ENCODE measurements at regions not wholly inside any gene's neighbourhood (a gene's known extent, or its start where the extent isn't known, plus 50 kb on each side); places are given as distances from the start of the nearest gene placed in this dataset.

GRCh38 chr18:51739044-51739666 is 541.7 kb upstream of the MEX3C start:
- DNase-seq: no peak

- DNase-seq: no peak
These were observed 554.4 kb upstream of the MEX3C start for GRCh38 chr18:51751901-51752300.

GRCh38 chr18:51753365-51754057 is 556.0 kb upstream of the MEX3C start:
- no peak for DNase-seq

- no peak for DNase-seq
These were observed 557.1 kb upstream of the MEX3C start for GRCh38 chr18:51754566-51754965.

GRCh38 chr18:51757255-51757924 is 559.9 kb upstream of the MEX3C start:
- no peak for DNase-seq

GRCh38 chr18:51762373-51762772 is 564.9 kb upstream of the MEX3C start:
- no peak for DNase-seq

GRCh38 chr18:51765606-51766360 is 568.3 kb upstream of the MEX3C start:
- peak; percentile 54 to 90 for DNase-seq

- no peak for DNase-seq
These were observed 569.8 kb upstream of the MEX3C start for GRCh38 chr18:51767293-51767692.

GRCh38 chr18:51778115-51778514 is 561.9 kb upstream of the DCC start:
- DNase-seq: no peak

- no peak for DNase-seq
These were observed 550.1 kb upstream of the DCC start for GRCh38 chr18:51789871-51790270.

GRCh38 chr18:51801514-51801913 is 538.5 kb upstream of the DCC start:
- DNase-seq: no peak

GRCh38 chr18:51802569-51803428 is 537.2 kb upstream of the DCC start:
- DNase-seq: no peak

GRCh38 chr18:51807336-51807735 is 532.7 kb upstream of the DCC start:
- no peak for DNase-seq

GRCh38 chr18:51811883-51812282 is 528.1 kb upstream of the DCC start:
- peak in 1 of 2 experiments; percentile 21 for DNase-seq

GRCh38 chr18:51813740-51814139 is 526.3 kb upstream of the DCC start:
- DNase-seq: no peak

GRCh38 chr18:51821610-51822009 is 518.4 kb upstream of the DCC start:
- DNase-seq: peak in 1 of 2 experiments; percentile 23

- DNase-seq: no peak
These were observed 515.3 kb upstream of the DCC start for GRCh38 chr18:51824746-51825145.

- DNase-seq: no peak
These were observed 506.1 kb upstream of the DCC start for GRCh38 chr18:51833850-51834249.

- DNase-seq: no peak
These were observed 491.3 kb upstream of the DCC start for GRCh38 chr18:51848702-51849101.

GRCh38 chr18:51852681-51853080 is 487.3 kb upstream of the DCC start:
- DNase-seq: peak in 1 of 2 experiments; percentile 14

- peak; percentile 48 to 92 for DNase-seq
These were observed 482.0 kb upstream of the DCC start for GRCh38 chr18:51857989-51858388.

GRCh38 chr18:51861046-51861445 is 479.0 kb upstream of the DCC start:
- no peak for DNase-seq
